Parathyroid adenoma (tissue), 2 donors: ENCODE measurements at regions not wholly inside any gene's neighbourhood (a gene's known extent, or its start where the extent isn't known, plus 50 kb on each side); places are given as distances from the start of the nearest gene placed in this dataset.

ENCODE experiments used
- H2AFZ ChIP-seq: fragments of 300-600 bp; sonication (generic); one replicate; pipeline ENCODE4 v1.7.0; 2017; ENCODE audit warnings: antibody characterized with exemption, mild to moderate bottlenecking
- H3K27ac ChIP-seq: fragments of 300-600 bp; sonication (generic); one replicate; pipeline ENCODE4 v1.7.0; 2017
- H3K27me3 ChIP-seq: fragments of 300-600 bp; sonication (generic); one replicate; pipeline ENCODE4 v1.7.0; 2017; ENCODE audit warnings: low read length; ENCODE audit not compliant: control insufficient read depth, insufficient read depth
- H3K36me3 ChIP-seq: fragments of 300-600 bp; sonication (generic); one replicate; pipeline ENCODE4 v1.7.0; 2017; ENCODE audit warnings: low read length; ENCODE audit not compliant: control insufficient read depth, insufficient read depth
- H3K4me1 ChIP-seq: fragments of 300-600 bp; sonication (generic); one replicate; pipeline ENCODE4 v1.7.0; 2017; ENCODE audit warnings: control low read depth
- H3K4me2 ChIP-seq: fragments of 300-600 bp; sonication (generic); one replicate; pipeline ENCODE4 v1.7.0; 2017; ENCODE audit warnings: low read length
- H3K4me3 ChIP-seq: fragments of 300-600 bp; sonication (generic); one replicate; pipeline ENCODE4 v1.7.0; 2017; ENCODE audit warnings: low read depth, low read length
- H3K79me2 ChIP-seq: fragments of 300-600 bp; sonication (generic); one replicate; pipeline ENCODE4 v1.7.0; 2017; ENCODE audit warnings: control low read depth
- H3K9ac ChIP-seq: fragments of 300-600 bp; sonication (generic); one replicate; pipeline ENCODE4 v1.7.0; 2017; ENCODE audit warnings: mild to moderate bottlenecking
- H3K9me3 ChIP-seq: fragments of 300-600 bp; sonication (generic); one replicate; pipeline ENCODE4 v1.7.0; 2017; ENCODE audit warnings: low read length; ENCODE audit not compliant: control insufficient read depth
- TF ChIP-seq, protein P1 (sequence below): fragments of 300-600 bp; sonication (generic); IDR thresholded peaks from one replicate; pipeline ENCODE4 v1.7.0; 2017; ENCODE audit warnings: antibody characterized with exemption, mild to moderate bottlenecking
- donor health status: primary hyperparathyroidism.

DNA sequence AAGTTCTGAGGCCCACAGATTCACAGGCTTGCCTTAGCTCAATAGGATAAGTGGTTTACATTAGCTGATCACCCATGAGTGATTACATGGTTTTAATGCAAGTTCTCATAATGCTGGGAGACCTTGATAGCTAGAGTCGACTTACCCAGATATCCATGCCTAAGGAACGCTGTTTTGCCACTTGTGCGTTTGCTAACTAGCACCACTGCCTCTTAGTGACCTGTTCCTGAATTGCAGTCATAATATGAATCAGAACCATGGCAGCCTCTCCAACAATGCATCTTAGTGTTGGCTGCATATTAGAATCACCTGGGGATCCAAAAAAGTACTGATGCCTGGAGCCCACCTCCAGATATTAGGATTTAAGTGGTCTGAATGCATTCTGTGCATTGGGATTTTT is 251.1 kb upstream of the CDH5 start:
- Histone ChIP-seq H2AFZ (no peak overlapping the region), H3K27ac (no peak overlapping the region), H3K79me2 (no peaks in the 10 kb centered on the region), H3K4me3 (no peak overlapping the region), H3K36me3 (no peaks in the 10 kb centered on the region), H3K9ac (no peak overlapping the region), H3K9me3 (no peaks in the 10 kb centered on the region), H3K27me3 (no peaks in the 10 kb centered on the region), H3K4me2 (no peak overlapping the region), H3K4me1 (peaks cover 7% of the 10 kb centered on the region)
- TF ChIP-seq, protein P1, sequence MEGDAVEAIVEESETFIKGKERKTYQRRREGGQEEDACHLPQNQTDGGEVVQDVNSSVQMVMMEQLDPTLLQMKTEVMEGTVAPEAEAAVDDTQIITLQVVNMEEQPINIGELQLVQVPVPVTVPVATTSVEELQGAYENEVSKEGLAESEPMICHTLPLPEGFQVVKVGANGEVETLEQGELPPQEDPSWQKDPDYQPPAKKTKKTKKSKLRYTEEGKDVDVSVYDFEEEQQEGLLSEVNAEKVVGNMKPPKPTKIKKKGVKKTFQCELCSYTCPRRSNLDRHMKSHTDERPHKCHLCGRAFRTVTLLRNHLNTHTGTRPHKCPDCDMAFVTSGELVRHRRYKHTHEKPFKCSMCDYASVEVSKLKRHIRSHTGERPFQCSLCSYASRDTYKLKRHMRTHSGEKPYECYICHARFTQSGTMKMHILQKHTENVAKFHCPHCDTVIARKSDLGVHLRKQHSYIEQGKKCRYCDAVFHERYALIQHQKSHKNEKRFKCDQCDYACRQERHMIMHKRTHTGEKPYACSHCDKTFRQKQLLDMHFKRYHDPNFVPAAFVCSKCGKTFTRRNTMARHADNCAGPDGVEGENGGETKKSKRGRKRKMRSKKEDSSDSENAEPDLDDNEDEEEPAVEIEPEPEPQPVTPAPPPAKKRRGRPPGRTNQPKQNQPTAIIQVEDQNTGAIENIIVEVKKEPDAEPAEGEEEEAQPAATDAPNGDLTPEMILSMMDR = no peak

DNA sequence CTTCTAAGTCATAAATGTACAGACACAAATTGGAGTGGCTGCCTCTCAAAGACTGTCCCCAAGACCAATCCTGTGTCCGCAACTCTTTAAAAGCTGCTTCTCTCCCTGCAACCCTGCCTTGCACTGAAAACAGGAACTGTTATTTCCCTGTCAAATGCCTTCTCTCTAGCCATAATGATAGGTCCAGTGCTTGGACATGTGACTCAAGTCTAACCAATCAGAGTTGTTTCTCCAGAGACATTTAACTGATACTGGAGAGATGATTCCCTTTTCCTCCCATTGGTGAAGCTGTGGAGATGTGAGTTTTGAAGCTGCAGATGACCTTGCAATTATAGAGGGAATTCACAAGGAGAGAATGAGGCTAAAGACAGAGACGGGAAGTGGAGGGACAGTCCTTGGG is 253.3 kb upstream of the CDH5 start:
- H3K4me2 ChIP-seq = no peak overlapping the region
- TF ChIP-seq, protein P1 = no peak
- no peak overlapping the region for H2AFZ ChIP-seq

DNA sequence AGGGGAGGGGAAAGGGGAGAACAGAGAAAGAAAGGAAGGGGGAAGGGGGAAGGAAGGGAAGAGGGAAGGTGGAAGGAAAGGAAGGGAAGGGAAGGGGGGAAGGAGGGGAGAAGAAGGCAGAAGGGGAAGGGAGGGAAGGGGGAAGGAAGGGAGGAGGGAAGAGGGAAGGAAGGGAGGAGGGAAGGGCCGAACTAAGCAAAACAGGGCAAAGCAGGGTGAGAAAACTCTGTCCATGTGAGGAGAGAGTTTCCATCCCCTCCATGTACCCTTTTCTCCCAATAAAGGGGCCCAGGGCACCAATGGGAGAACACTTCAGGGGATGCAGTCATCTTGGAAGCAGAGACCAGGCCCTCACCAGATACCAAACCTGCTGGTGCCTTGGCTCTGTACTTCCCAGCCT is 256.8 kb upstream of the CDH5 start:
- H3K79me2 ChIP-seq = no peaks in the 10 kb centered on the region
- peaks cover 7% of the 10 kb centered on the region for H3K4me1 ChIP-seq
- no peak overlapping the region for H3K4me3 ChIP-seq
- H3K27ac ChIP-seq = no peak overlapping the region
- H3K9me3 ChIP-seq = no peaks in the 10 kb centered on the region
- no peak overlapping the region for H3K9ac ChIP-seq
- no peak overlapping the region for H2AFZ ChIP-seq
- TF ChIP-seq, protein P1 = no peak
- H3K4me2 ChIP-seq = no peak overlapping the region
- H3K36me3 ChIP-seq = no peaks in the 10 kb centered on the region
- no peaks in the 10 kb centered on the region for H3K27me3 ChIP-seq

More for the DNA sequence above, 253.3 kb upstream of the CDH5 start:
- Histone ChIP-seq H3K9ac (no peak overlapping the region), H3K9me3 (no peaks in the 10 kb centered on the region), H3K4me3 (no peak overlapping the region), H3K79me2 (no peaks in the 10 kb centered on the region), H3K36me3 (no peaks in the 10 kb centered on the region), H3K27me3 (no peaks in the 10 kb centered on the region), H3K27ac (no peak overlapping the region), H3K4me1 (peaks cover 7% of the 10 kb centered on the region)

DNA sequence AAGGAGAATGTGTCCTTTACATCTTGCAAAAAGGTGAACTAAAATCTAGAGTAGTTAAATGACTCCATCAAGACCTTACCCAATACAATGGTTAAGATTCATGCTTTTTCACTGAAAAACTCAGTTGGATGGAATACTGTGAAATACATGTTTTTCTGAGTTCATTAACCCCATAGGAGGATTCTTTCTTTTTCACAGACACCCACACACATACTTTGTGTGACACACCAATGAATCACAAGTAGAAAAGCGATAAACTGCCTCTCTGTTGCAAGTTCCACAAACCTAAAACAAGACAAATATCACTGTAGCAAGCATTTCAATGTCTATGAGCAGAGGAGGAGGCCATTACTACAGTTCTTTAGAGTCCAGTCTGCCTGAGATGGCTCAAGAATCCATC is 258.8 kb upstream of the CDH5 start:
- Histone ChIP-seq H3K36me3 (no peaks in the 10 kb centered on the region), H3K27me3 (no peaks in the 10 kb centered on the region), H3K4me1 (no peaks in the 10 kb centered on the region), H3K27ac (no peak overlapping the region), H3K4me2 (no peak overlapping the region), H2AFZ (no peak overlapping the region), H3K79me2 (no peaks in the 10 kb centered on the region), H3K9me3 (no peaks in the 10 kb centered on the region), H3K4me3 (no peak overlapping the region), H3K9ac (no peak overlapping the region)
- TF ChIP-seq, protein P1 = no peak

DNA sequence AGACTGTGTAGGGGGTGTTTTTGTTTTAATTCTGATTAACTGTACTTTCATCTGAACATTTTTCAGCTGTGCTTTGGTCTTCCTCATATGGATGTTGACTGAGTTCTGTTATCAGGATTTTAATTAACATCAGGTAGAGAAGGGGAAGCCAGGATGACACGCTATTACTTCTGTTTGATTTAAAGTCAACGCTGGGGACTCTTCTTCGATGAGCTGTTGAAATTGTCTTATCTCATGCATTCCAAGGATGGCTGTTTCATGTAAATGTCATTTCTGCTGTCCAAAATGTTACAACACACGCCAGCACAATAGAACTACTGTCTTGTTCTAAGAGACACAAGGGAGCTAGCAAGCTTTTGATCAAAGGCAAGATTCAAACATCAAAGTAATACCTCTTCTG is 263.3 kb upstream of the CDH5 start:
- TF ChIP-seq, protein P1 = no peak
- Histone ChIP-seq H3K4me1 (peaks cover 2% of the 10 kb centered on the region), H2AFZ (no peak overlapping the region), H3K27ac (no peak overlapping the region), H3K79me2 (no peaks in the 10 kb centered on the region), H3K4me3 (no peak overlapping the region), H3K36me3 (no peaks in the 10 kb centered on the region), H3K9me3 (no peaks in the 10 kb centered on the region), H3K4me2 (no peak overlapping the region), H3K9ac (no peak overlapping the region), H3K27me3 (no peaks in the 10 kb centered on the region)
